ENCODE measurements at regions not wholly inside any gene's neighbourhood (a gene's known extent, or its start where the extent isn't known, plus 50 kb on each side); places are given as distances from the start of the nearest gene placed in this dataset.

- TF ChIP-seq YY1 (IDR thresholded peaks at IDR 0.05; ENCODE audit: low read depth) (no peak), EP300 (IDR thresholded peaks at IDR 0.05; ENCODE audit: borderline replicate concordance) (no peak), FOXM1 (IDR thresholded peaks at IDR 0.05; ENCODE audit: borderline replicate concordance, low read depth) (no peak), NFIC (IDR thresholded peaks at IDR 0.05) (no peak), MAX (IDR thresholded peaks at IDR 0.05) (no peak), EGR1 (IDR thresholded peaks at IDR 0.05) (no peak), ZBTB7A (IDR thresholded peaks at IDR 0.05; ENCODE audit: low read depth) (no peak), CREB1 (IDR thresholded peaks at IDR 0.05; ENCODE audit: low read depth) (no peak), REST (IDR thresholded peaks at IDR 0.05; ENCODE audit: low read depth) (no peak), RAD21 (IDR thresholded peaks at IDR 0.05; ENCODE audit: low read depth) (no peak), TCF12 (IDR thresholded peaks at IDR 0.05; ENCODE audit: low read depth) (no peak), CEBPB (IDR thresholded peaks at IDR 0.05) (no peak), TAF1 (IDR thresholded peaks at IDR 0.05; ENCODE audit: low read depth) (no peak), TEAD4 (IDR thresholded peaks at IDR 0.05) (no peak), USF1 (IDR thresholded peaks at IDR 0.05) (no peak)
These were observed 163.0 kb downstream of the ATP23 start for GRCh38 chr12:58104351-58104755.

GRCh38 chr12:58105225-58106119 lies 164.1 kb downstream of the ATP23 start:
- TF ChIP-seq CEBPB (IDR thresholded peaks at IDR 0.05) (no peak), TAF1 (IDR thresholded peaks at IDR 0.05; ENCODE audit: low read depth) (no peak), TCF12 (IDR thresholded peaks at IDR 0.05; ENCODE audit: low read depth) (no peak), RAD21 (IDR thresholded peaks at IDR 0.05; ENCODE audit: low read depth) (peak; percentile 19; the same call in 1 of the 2 replicates), CREB1 (IDR thresholded peaks at IDR 0.05; ENCODE audit: low read depth) (no peak), EP300 (IDR thresholded peaks at IDR 0.05; ENCODE audit: borderline replicate concordance) (no peak), ZBTB7A (IDR thresholded peaks at IDR 0.05; ENCODE audit: low read depth) (no peak), MAX (IDR thresholded peaks at IDR 0.05) (no peak)

GRCh38 chr12:58106195-58106594 lies 164.8 kb downstream of the ATP23 start:
- TF ChIP-seq TCF12 (IDR thresholded peaks at IDR 0.05; ENCODE audit: low read depth) (no peak), CREB1 (IDR thresholded peaks at IDR 0.05; ENCODE audit: low read depth) (no peak), REST (IDR thresholded peaks at IDR 0.05; ENCODE audit: low read depth) (no peak), ZBTB7A (IDR thresholded peaks at IDR 0.05; ENCODE audit: low read depth) (no peak), YY1 (IDR thresholded peaks at IDR 0.05; ENCODE audit: low read depth) (no peak), TEAD4 (IDR thresholded peaks at IDR 0.05) (no peak), FOXM1 (IDR thresholded peaks at IDR 0.05; ENCODE audit: borderline replicate concordance, low read depth) (no peak), EP300 (IDR thresholded peaks at IDR 0.05; ENCODE audit: borderline replicate concordance) (no peak), USF1 (IDR thresholded peaks at IDR 0.05) (no peak), RAD21 (IDR thresholded peaks at IDR 0.05; ENCODE audit: low read depth) (no peak), NFIC (IDR thresholded peaks at IDR 0.05) (no peak), CEBPB (IDR thresholded peaks at IDR 0.05) (no peak), MAX (IDR thresholded peaks at IDR 0.05) (no peak), TAF1 (IDR thresholded peaks at IDR 0.05; ENCODE audit: low read depth) (no peak), EGR1 (IDR thresholded peaks at IDR 0.05) (no peak)

- TF ChIP-seq EGR1 (IDR thresholded peaks at IDR 0.05): no peak
These were observed 175.8 kb downstream of the ATP23 start for GRCh38 chr12:58117201-58117600.

GRCh38 chr12:58117667-58118066 lies 176.3 kb downstream of the ATP23 start:
- TF ChIP-seq MAX (IDR thresholded peaks at IDR 0.05): no peak
- no peak for TF ChIP-seq RAD21 (IDR thresholded peaks at IDR 0.05; ENCODE audit: low read depth)
- no peak for TF ChIP-seq REST (IDR thresholded peaks at IDR 0.05; ENCODE audit: low read depth)
- no peak for TF ChIP-seq TCF12 (IDR thresholded peaks at IDR 0.05; ENCODE audit: low read depth)
- no peak for TF ChIP-seq ZBTB7A (IDR thresholded peaks at IDR 0.05; ENCODE audit: low read depth)
- TF ChIP-seq USF1 (IDR thresholded peaks at IDR 0.05): no peak
- no peak for TF ChIP-seq TAF1 (IDR thresholded peaks at IDR 0.05; ENCODE audit: low read depth)
- TF ChIP-seq YY1 (IDR thresholded peaks at IDR 0.05; ENCODE audit: low read depth): no peak
- no peak for TF ChIP-seq TEAD4 (IDR thresholded peaks at IDR 0.05)

All from Ishikawa (cell line).